ENCODE measurements at regions not wholly inside any gene's neighbourhood (a gene's known extent, or its start where the extent isn't known, plus 50 kb on each side); places are given as distances from the start of the nearest gene placed in this dataset.
A peak's percentile ranks its signal among the peaks of the same experiment; 100 is the strongest.

- TF ChIP-seq STAT1 (IDR thresholded peaks at IDR 0.05; ENCODE audit: unreplicated experiment): no peak
- no peak for TF ChIP-seq ETS1 (IDR thresholded peaks at IDR 0.05)
- no peak for TF ChIP-seq NANOG (IDR thresholded peaks at IDR 0.05; ENCODE audit: borderline replicate concordance)
- no peak for TF ChIP-seq ZNF462 (CRISPR knock-in tag; IDR thresholded peaks at IDR 0.05)
- no peak for TF ChIP-seq CREB1 (CRISPR knock-in tag; IDR thresholded peaks at IDR 0.05; ENCODE audit: low read depth)
- no peak for TF ChIP-seq POLR2AphosphoS5 (IDR thresholded peaks at IDR 0.05; ENCODE audit: low read depth)
- no peak for TF ChIP-seq JUNB (IDR thresholded peaks at IDR 0.05; ENCODE audit: unreplicated experiment)
- no peak for TF ChIP-seq EZH2 (IDR thresholded peaks at IDR 0.05; ENCODE audit: low read depth, unreplicated experiment)
- no peak for TF ChIP-seq CTCF (conservative IDR thresholded peaks at IDR 0.05; ENCODE audit: low read depth in 2 of 2)
- no peak for TF ChIP-seq ZNF331 (CRISPR knock-in tag; IDR thresholded peaks at IDR 0.05; ENCODE audit: low read depth)
- no peak for TF ChIP-seq REST (IDR thresholded peaks at IDR 0.05; ENCODE audit: unreplicated experiment)
- no peak for TF ChIP-seq EZH2phosphoT487 (IDR thresholded peaks at IDR 0.05; ENCODE audit: unreplicated experiment)
- Histone ChIP-seq H4K20me1 (replicated peaks; ENCODE audit: insufficient read depth) (no peaks in the 10 kb centered on the region), H3F3A (replicated peaks; ENCODE audit: low read depth) (no peaks in the 10 kb centered on the region), H3K4me1 (ENCODE audit: insufficient read depth) (peaks cover 55% of the 10 kb centered on the region), H2AFZ (no peak overlapping the region), H3K36me3 (ENCODE audit: insufficient read depth) (no peaks in the 10 kb centered on the region), H3K4me2 (peak overlapping the region; percentile 9; the same call in 1 of the 2 replicates), H3K27me3 (ENCODE audit: insufficient read depth) (no peaks in the 10 kb centered on the region), H3K27ac (ENCODE audit: low read depth) (no peak overlapping the region), H3K79me2 (replicated peaks; ENCODE audit: insufficient read depth) (no peaks in the 10 kb centered on the region), H3K4me3 (no peak overlapping the region), H3K9me2 (ENCODE audit: insufficient read depth) (no peaks in the 10 kb centered on the region)
- no peak overlapping the region for H3K27ac Mint-ChIP-seq
- DNase-seq (ENCODE audit: low spot score) (no peak), ATAC-seq (no peak)
- peaks cover 50% of the 10 kb centered on the region for H3K4me1 Mint-ChIP-seq
- no peaks in the 10 kb centered on the region for H3K27me3 Mint-ChIP-seq (ENCODE audit: insufficient read depth, low read depth, poor library complexity)
- no peaks in the 10 kb centered on the region for H3K9me3 Mint-ChIP-seq
- no peaks in the 10 kb centered on the region for H3K36me3 Mint-ChIP-seq (ENCODE audit: low read depth)
- no peak overlapping the region for H3K4me3 Mint-ChIP-seq
Observed at GRCh38 chr2:144595279-144595678, 75.4 kb upstream of the ZEB2 start.

Measured in GM23338 (cell line).